ENCODE measurements at regions not wholly inside any gene's neighbourhood (a gene's known extent, or its start where the extent isn't known, plus 50 kb on each side); places are given as distances from the start of the nearest gene placed in this dataset.

GRCh38 chr13:67390462-67391086, 160.4 kb upstream of the PCDH9 start:
- TF ChIP-seq ZFP30 (CRISPR knock-in tag; IDR thresholded peaks at IDR 0.05): no peak
- no peak for TF ChIP-seq POU6F1 (CRISPR knock-in tag; IDR thresholded peaks at IDR 0.05; ENCODE audit: borderline replicate concordance, low read depth)
- TF ChIP-seq ESRRG (CRISPR knock-in tag; IDR thresholded peaks at IDR 0.05): no peak
- no peak for TF ChIP-seq PATZ1 (CRISPR knock-in tag; IDR thresholded peaks at IDR 0.05; ENCODE audit: borderline replicate concordance)
- no peak for TF ChIP-seq ARNTL (CRISPR knock-in tag; IDR thresholded peaks at IDR 0.05; ENCODE audit: borderline replicate concordance, low read depth)
- TF ChIP-seq OSR1 (CRISPR knock-in tag; IDR thresholded peaks at IDR 0.05): no peak
- TF ChIP-seq GLIS3 (CRISPR knock-in tag; IDR thresholded peaks at IDR 0.05): no peak
- TF ChIP-seq CREB5 (CRISPR knock-in tag; IDR thresholded peaks at IDR 0.05; ENCODE audit: low read depth): no peak
- TF ChIP-seq ZC3H10 (CRISPR knock-in tag; IDR thresholded peaks at IDR 0.05): no peak
- no peak for TF ChIP-seq ZFP3 (CRISPR knock-in tag; IDR thresholded peaks at IDR 0.05)
- TF ChIP-seq RARB (CRISPR knock-in tag; IDR thresholded peaks at IDR 0.05): no peak
